Chondrocyte (in vitro differentiated cells): ENCODE measurements at regions not wholly inside any gene's neighbourhood (a gene's known extent, or its start where the extent isn't known, plus 50 kb on each side); places are given as distances from the start of the nearest gene placed in this dataset.

Source experiments
- DNase-seq: peaks from one replicate; pipeline ENCODE4 v3.0.0; 2021; ENCODE audit warnings: mixed read lengths, low spot score
- H3K27ac Mint-ChIP-seq: one replicate; pipeline ENCODE4 v1.8.0; 2021; ENCODE audit warnings: mild to moderate bottlenecking, moderate library complexity, mixed read lengths; ENCODE audit not compliant: unreplicated experiment
- H3K27me3 Mint-ChIP-seq: 2 replicates; pipeline ENCODE4 v1.8.0; 2021; ENCODE audit warnings: low read depth, mixed read lengths
- H3K36me3 Mint-ChIP-seq: 2 replicates; pipeline ENCODE4 v1.8.0; 2021; ENCODE audit warnings: low read depth, mixed read lengths
- H3K4me1 Mint-ChIP-seq: 2 replicates; pipeline ENCODE4 v1.8.0; 2021; ENCODE audit warnings: low read depth, mild to moderate bottlenecking, mixed read lengths
- H3K4me3 Mint-ChIP-seq: one replicate; pipeline ENCODE4 v1.8.0; 2021; ENCODE audit warnings: mild to moderate bottlenecking, moderate library complexity, mixed read lengths; ENCODE audit not compliant: unreplicated experiment
- H3K9me3 Mint-ChIP-seq: 2 replicates; pipeline ENCODE4 v1.8.0; 2021; ENCODE audit warnings: low read depth, mixed read lengths
- TF ChIP-seq, protein P1 (sequence below): fragments of 200-600 bp; sonication (generic); IDR thresholded peaks from 2 replicates; pipeline ENCODE4 v1.5.0; 2021; ENCODE audit warnings: antibody characterized with exemption, mild to moderate bottlenecking, moderate library complexity

DNA sequence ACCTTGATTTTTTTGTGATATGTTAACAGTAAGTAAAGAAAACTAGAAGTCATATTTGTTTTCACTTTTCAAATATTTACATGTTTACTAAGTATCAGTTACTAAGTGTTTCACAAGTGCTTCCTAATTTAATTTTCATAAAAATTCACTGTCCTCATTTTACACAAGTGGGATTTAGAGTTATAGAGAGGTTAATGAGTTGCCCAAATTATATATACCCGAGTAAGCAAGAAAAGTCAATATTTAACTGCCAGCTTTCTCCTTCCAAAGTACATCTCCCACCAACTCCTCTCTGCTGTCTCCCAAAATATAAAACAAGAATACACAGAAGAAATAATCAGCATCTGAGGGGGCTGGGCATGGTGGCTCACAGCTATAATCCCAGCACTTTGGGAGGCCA is 896.7 kb upstream of the ANO3 start:
- DNase-seq = no peak
- Mint-ChIP-seq H3K4me3 (no peak overlapping the region), H3K27me3 (no peaks in the 10 kb centered on the region), H3K4me1 (no peaks in the 10 kb centered on the region), H3K36me3 (no peaks in the 10 kb centered on the region), H3K27ac (no peak overlapping the region), H3K9me3 (no peaks in the 10 kb centered on the region)
- TF ChIP-seq, protein P1, sequence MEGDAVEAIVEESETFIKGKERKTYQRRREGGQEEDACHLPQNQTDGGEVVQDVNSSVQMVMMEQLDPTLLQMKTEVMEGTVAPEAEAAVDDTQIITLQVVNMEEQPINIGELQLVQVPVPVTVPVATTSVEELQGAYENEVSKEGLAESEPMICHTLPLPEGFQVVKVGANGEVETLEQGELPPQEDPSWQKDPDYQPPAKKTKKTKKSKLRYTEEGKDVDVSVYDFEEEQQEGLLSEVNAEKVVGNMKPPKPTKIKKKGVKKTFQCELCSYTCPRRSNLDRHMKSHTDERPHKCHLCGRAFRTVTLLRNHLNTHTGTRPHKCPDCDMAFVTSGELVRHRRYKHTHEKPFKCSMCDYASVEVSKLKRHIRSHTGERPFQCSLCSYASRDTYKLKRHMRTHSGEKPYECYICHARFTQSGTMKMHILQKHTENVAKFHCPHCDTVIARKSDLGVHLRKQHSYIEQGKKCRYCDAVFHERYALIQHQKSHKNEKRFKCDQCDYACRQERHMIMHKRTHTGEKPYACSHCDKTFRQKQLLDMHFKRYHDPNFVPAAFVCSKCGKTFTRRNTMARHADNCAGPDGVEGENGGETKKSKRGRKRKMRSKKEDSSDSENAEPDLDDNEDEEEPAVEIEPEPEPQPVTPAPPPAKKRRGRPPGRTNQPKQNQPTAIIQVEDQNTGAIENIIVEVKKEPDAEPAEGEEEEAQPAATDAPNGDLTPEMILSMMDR = no peak

DNA sequence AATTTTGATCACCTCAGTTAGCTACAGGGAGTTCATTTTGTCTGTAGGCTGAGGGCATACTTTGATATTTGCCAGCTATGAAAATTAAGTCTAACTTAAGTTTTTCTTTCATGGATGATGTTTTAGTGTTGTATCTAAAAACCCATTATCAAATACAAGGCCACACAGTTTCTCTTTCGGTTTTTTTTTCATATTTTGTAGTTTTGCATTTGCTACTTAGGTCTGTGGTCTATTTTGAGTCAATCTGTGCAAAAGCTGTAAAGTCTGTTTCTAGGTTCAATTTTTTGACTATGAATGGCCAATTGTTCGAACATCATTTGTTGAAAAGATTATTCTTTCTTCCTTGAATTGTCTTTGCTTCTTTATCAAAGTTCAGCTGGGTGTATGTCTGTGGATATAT is 895.6 kb upstream of the ANO3 start:
- H3K27me3 Mint-ChIP-seq = peaks cover 2% of the 10 kb centered on the region
- no peaks in the 10 kb centered on the region for H3K9me3 Mint-ChIP-seq
- H3K4me1 Mint-ChIP-seq = no peaks in the 10 kb centered on the region
- no peak overlapping the region for H3K27ac Mint-ChIP-seq
- H3K4me3 Mint-ChIP-seq = no peak overlapping the region
- TF ChIP-seq, protein P1 = no peak
- DNase-seq = no peak
- no peaks in the 10 kb centered on the region for H3K36me3 Mint-ChIP-seq

DNA sequence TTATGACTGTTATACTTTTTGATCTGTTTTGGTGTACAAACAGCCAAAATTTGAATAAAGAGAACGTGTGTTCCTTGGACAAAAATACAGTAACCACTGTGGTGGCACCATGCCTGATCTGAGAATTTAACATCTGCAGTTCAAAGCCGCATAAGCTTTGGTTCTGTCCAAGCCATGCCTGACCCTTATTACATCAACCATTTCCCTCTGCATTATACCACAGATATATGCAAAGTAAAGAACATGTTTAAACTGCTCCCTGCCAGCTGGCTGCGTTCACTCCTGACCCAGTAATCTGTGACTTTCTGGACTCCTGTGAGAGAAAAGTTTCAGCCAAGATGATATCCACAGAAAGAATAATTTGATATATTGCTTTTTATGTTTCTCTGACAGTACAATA is 890.5 kb upstream of the ANO3 start:
- no peaks in the 10 kb centered on the region for H3K36me3 Mint-ChIP-seq
- no peaks in the 10 kb centered on the region for H3K9me3 Mint-ChIP-seq
- H3K4me3 Mint-ChIP-seq = no peak overlapping the region
- H3K27ac Mint-ChIP-seq = no peak overlapping the region
- TF ChIP-seq, protein P1 = no peak
- peaks cover 4% of the 10 kb centered on the region for H3K27me3 Mint-ChIP-seq
- DNase-seq = no peak
- peaks cover 8% of the 10 kb centered on the region for H3K4me1 Mint-ChIP-seq

DNA sequence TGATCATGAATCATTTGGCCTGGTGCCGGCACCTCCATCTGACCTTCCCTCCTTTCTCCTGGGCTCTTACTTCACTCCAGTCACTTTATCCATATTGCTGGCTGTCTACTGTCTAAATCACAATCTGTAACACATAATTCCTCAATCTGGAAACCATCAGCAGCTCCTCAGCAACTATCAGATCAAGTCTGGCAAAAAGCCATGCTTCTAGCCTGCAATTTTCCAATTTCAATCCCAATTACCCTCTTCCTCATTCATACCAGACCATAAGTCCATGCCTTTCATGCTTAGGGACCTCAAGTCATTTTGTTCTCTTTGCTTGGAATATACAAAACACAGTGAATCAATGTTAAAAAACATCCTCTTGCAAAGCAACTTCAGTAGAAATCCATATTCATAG is 882.8 kb upstream of the ANO3 start:
- Mint-ChIP-seq H3K9me3 (peaks cover 3% of the 10 kb centered on the region), H3K4me1 (no peaks in the 10 kb centered on the region), H3K36me3 (no peaks in the 10 kb centered on the region), H3K27ac (no peak overlapping the region), H3K27me3 (peaks cover 2% of the 10 kb centered on the region), H3K4me3 (no peak overlapping the region)
- TF ChIP-seq, protein P1 = no peak
- no peak for DNase-seq

DNA sequence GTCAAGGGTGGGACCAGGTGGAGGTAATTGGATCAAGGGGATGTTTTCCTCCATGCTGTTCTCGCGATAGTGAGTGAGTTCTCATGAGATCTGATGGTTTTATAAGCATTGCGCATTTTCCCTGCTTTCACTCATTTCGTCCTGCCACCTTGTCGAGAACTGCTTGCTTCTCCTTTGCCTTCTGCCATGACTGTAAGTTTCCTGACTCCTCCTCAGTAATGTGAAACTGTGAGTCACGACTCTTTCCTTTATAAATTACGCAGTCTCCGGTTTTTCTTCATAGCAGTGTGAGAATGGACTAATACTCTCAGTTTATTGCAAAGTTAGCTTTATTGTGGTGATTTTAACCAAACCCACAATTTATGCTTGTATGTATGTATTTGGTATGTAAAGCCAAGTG is 878.5 kb upstream of the ANO3 start:
- Mint-ChIP-seq H3K4me3 (no peak overlapping the region), H3K27ac (no peak overlapping the region), H3K9me3 (peaks cover 3% of the 10 kb centered on the region), H3K36me3 (no peaks in the 10 kb centered on the region), H3K4me1 (no peaks in the 10 kb centered on the region), H3K27me3 (peaks cover 2% of the 10 kb centered on the region)
- TF ChIP-seq, protein P1 = no peak
- DNase-seq = no peak
